Endodermal cell (in vitro differentiated cells): ENCODE measurements at regions not wholly inside any gene's neighbourhood (a gene's known extent, or its start where the extent isn't known, plus 50 kb on each side); places are given as distances from the start of the nearest gene placed in this dataset.

Experiments
- DNase-seq: peaks from one replicate; pipeline ENCODE4 v3.0.0-alpha.2; 2017
- H3K27ac ChIP-seq: 2 replicates; pipeline ENCODE4 v1.5.1; 2013; ENCODE audit warnings: mild to moderate bottlenecking, low read depth, low read length, moderate library complexity
- H3K27me3 ChIP-seq: 2 replicates; pipeline ENCODE4 v1.6.1; 2013; ENCODE audit warnings: mild to moderate bottlenecking, low read length, moderate library complexity; ENCODE audit not compliant: insufficient read depth, control insufficient read depth, poor library complexity, severe bottlenecking
- H3K36me3 ChIP-seq: 2 replicates; pipeline ENCODE4 v1.7.0; 2013; ENCODE audit warnings: mild to moderate bottlenecking, low read length, moderate library complexity; ENCODE audit not compliant: control insufficient read depth, insufficient read depth
- H3K4me1 ChIP-seq: one replicate; pipeline ENCODE4 v1.7.0; 2013; ENCODE audit warnings: low read length; ENCODE audit not compliant: control insufficient read depth, insufficient read depth
- H3K4me3 ChIP-seq: 2 replicates; pipeline ENCODE4 v1.5.1; 2013; ENCODE audit warnings: mild to moderate bottlenecking, low read length, moderate library complexity
- H3K9ac ChIP-seq: 2 replicates; pipeline ENCODE4 v1.6.1; 2013; ENCODE audit warnings: mild to moderate bottlenecking, low read length, moderate library complexity; ENCODE audit not compliant: poor library complexity, severe bottlenecking; ENCODE audit errors: extremely low read depth
- H3K9me3 ChIP-seq: 2 replicates; pipeline ENCODE4 v1.6.1; 2013; ENCODE audit warnings: mild to moderate bottlenecking, low read length, moderate library complexity; ENCODE audit not compliant: control insufficient read depth
- H3K27ac Mint-ChIP-seq: 2 replicates; pipeline ENCODE4 v1.8.0; 2020; ENCODE audit warnings: mixed read lengths
- H3K27me3 Mint-ChIP-seq: 2 replicates; pipeline ENCODE4 v1.8.0; 2021; ENCODE audit warnings: mild to moderate bottlenecking, mixed read lengths; ENCODE audit not compliant: insufficient read depth
- H3K36me3 Mint-ChIP-seq: 2 replicates; pipeline ENCODE4 v1.8.0; 2020; ENCODE audit warnings: low read depth, mixed read lengths
- H3K4me1 Mint-ChIP-seq: 2 replicates; pipeline ENCODE4 v1.8.0; 2020; ENCODE audit warnings: mixed read lengths
- H3K4me3 Mint-ChIP-seq: 2 replicates; pipeline ENCODE4 v1.8.0; 2020; ENCODE audit warnings: mild to moderate bottlenecking, moderate library complexity, mixed read lengths
- H3K9me3 Mint-ChIP-seq: 2 replicates; pipeline ENCODE4 v1.8.0; 2020; ENCODE audit warnings: mild to moderate bottlenecking, mixed read lengths
- WGBS, 2 experiments: methylation state at CpG; one replicate each; pipeline versions ENCODE4 v1.1.5 to v1.1.7; 2013; ENCODE audit warnings: missing lambda C conversion rate in 2 of 2, mixed read lengths in 1 of 2; ENCODE audit not compliant: insufficient coverage in 1 of 2, insufficient read length in 1 of 2; 5-methylcytosine and 5-hydroxymethylcytosine counted together
- TF ChIP-seq, protein P1 (sequence below): fragments of 200-600 bp; sonication (generic); conservative IDR thresholded peaks from 2 replicates; pipeline ENCODE4 v1.5.0; 2021; ENCODE audit warnings: antibody characterized with exemption, mild to moderate bottlenecking

DNA sequence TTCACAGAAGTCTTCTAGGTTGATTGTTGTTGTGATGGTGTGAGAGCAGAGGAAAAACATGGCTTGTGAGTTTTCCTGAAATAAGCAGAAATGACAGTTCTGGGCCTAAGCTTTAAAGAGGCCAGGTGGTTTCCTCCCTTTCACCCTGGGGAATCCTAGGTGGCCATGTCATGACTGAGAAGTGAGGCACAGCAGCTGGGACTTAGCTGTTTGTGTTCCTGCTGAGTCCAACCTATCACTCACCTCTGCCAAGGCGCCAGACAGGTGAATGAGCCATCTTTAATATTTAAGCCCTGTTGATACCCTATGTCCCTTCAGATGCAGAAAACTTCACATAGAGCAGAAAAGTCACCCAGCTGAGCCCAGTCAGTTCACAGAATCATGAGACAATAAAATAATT, 384.4 kb downstream of the SLC4A3 start:
- no peaks in the 10 kb centered on the region for H3K36me3 Mint-ChIP-seq
- Histone ChIP-seq H3K9me3 (peaks cover 19% of the 10 kb centered on the region), H3K27ac (no peak overlapping the region), H3K9ac (no peak overlapping the region), H3K4me1 (peaks cover 9% of the 10 kb centered on the region), H3K27me3 (no peaks in the 10 kb centered on the region), H3K4me3 (peak overlapping the region; percentile 31), H3K36me3 (no peaks in the 10 kb centered on the region)
- TF ChIP-seq, protein P1, sequence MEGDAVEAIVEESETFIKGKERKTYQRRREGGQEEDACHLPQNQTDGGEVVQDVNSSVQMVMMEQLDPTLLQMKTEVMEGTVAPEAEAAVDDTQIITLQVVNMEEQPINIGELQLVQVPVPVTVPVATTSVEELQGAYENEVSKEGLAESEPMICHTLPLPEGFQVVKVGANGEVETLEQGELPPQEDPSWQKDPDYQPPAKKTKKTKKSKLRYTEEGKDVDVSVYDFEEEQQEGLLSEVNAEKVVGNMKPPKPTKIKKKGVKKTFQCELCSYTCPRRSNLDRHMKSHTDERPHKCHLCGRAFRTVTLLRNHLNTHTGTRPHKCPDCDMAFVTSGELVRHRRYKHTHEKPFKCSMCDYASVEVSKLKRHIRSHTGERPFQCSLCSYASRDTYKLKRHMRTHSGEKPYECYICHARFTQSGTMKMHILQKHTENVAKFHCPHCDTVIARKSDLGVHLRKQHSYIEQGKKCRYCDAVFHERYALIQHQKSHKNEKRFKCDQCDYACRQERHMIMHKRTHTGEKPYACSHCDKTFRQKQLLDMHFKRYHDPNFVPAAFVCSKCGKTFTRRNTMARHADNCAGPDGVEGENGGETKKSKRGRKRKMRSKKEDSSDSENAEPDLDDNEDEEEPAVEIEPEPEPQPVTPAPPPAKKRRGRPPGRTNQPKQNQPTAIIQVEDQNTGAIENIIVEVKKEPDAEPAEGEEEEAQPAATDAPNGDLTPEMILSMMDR: no peak
- 86% methylated on average over 1 of the region's 1 CpG; no CpG with 5 or more reads in 1 of the 2 experiments for WGBS, 2 experiments
- no peaks in the 10 kb centered on the region for H3K27me3 Mint-ChIP-seq
- DNase-seq: no peak
- no peak overlapping the region for H3K27ac Mint-ChIP-seq
- peaks cover 6% of the 10 kb centered on the region for H3K9me3 Mint-ChIP-seq
- H3K4me3 Mint-ChIP-seq: no peak overlapping the region
- H3K4me1 Mint-ChIP-seq: peaks cover 16% of the 10 kb centered on the region

DNA sequence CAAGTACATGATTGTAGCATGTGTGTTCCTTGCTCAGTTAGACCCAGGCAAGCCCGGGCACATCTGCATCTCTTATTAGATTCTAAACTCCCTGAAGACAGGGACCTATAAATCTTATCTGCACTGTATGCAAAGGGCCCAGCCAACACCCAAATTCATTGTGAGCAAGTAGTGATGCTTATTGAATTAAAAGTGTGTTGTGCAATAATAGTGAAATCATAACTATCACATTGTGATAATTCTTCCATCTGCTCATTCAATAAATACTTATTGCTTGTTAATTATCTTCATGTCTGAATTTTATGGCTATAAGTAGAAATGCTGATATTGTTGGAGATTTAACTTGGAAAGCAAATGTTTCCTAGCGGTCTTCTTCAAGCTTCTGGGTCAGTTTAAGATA, 387.5 kb downstream of the SLC4A3 start:
- Mint-ChIP-seq H3K36me3 (no peaks in the 10 kb centered on the region), H3K27me3 (no peaks in the 10 kb centered on the region), H3K4me3 (no peak overlapping the region), H3K9me3 (peaks cover 9% of the 10 kb centered on the region), H3K4me1 (peaks cover 7% of the 10 kb centered on the region), H3K27ac (no peak overlapping the region)
- H3K27me3 ChIP-seq: no peaks in the 10 kb centered on the region
- no peak overlapping the region for H3K27ac ChIP-seq
- no peaks in the 10 kb centered on the region for H3K36me3 ChIP-seq
- no peak for DNase-seq
- no peak overlapping the region for H3K4me3 ChIP-seq
- H3K9ac ChIP-seq: no peak overlapping the region
- peaks cover 7% of the 10 kb centered on the region for H3K4me1 ChIP-seq
- peaks cover 19% of the 10 kb centered on the region for H3K9me3 ChIP-seq
- TF ChIP-seq, protein P1: no peak
- WGBS, 2 experiments: 95 to 100% methylated on average over 2 of the region's 2 CpGs

DNA sequence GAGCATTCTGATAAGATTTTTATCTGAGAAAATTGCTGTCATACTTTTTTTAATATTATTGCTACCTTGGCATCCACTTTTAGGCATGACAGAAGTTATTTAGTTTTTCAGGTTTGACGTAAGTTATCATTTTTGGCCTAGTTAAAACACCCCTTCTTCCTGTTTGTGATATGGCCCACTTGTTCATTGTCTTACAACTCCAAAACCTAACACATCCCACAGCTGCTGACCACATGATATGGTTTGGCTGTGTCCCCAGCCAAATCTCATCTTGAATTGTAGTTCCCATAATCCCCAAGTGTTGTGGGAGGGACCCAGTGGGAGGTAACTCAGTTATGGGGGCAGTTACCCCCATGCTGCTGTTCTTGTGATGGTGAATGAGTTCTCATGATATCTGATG, 388.1 kb downstream of the SLC4A3 start:
- Mint-ChIP-seq H3K4me1 (peaks cover 7% of the 10 kb centered on the region), H3K27me3 (no peaks in the 10 kb centered on the region), H3K27ac (no peak overlapping the region), H3K36me3 (no peaks in the 10 kb centered on the region), H3K4me3 (no peak overlapping the region), H3K9me3 (peaks cover 9% of the 10 kb centered on the region)
- WGBS, 2 experiments: 94% methylated on average over 1 of the region's 1 CpG; no CpG with 5 or more reads in 1 of the 2 experiments
- TF ChIP-seq, protein P1: no peak
- no peak overlapping the region for H3K9ac ChIP-seq
- H3K9me3 ChIP-seq: peaks cover 19% of the 10 kb centered on the region
- DNase-seq: no peak
- H3K27ac ChIP-seq: no peak overlapping the region
- no peak overlapping the region for H3K4me3 ChIP-seq
- no peaks in the 10 kb centered on the region for H3K27me3 ChIP-seq
- H3K36me3 ChIP-seq: no peaks in the 10 kb centered on the region
- H3K4me1 ChIP-seq: peaks cover 7% of the 10 kb centered on the region
